ENCODE measurements at regions not wholly inside any gene's neighbourhood (a gene's known extent, or its start where the extent isn't known, plus 50 kb on each side); places are given as distances from the start of the nearest gene placed in this dataset.

- TF ChIP-seq CTCF (optimal IDR thresholded peaks at IDR 0.05 in 1 of 3, IDR thresholded peaks at IDR 0.05 in 1 of 3, conservative IDR thresholded peaks at IDR 0.05 in 1 of 3; ENCODE audit: extremely low read depth in 1 of 3, insufficient read depth in 2 of 3, low read length in 3 of 3) (no peak), EZH2 (IDR thresholded peaks at IDR 0.05; ENCODE audit: low read length) (no peak)
These were observed 160.3 kb upstream of the BMP4 start for GRCh38 chr14:54116972-54117371.
